Erythroblast (primary cell): ENCODE measurements at regions not wholly inside any gene's neighbourhood (a gene's known extent, or its start where the extent isn't known, plus 50 kb on each side); places are given as distances from the start of the nearest gene placed in this dataset.
"Not testable (repeated sequence)": the region's sequence is repeated elsewhere in the genome, so short reads cannot be mapped to it uniquely, and the experiment has no call there.

ENCODE experiments used
- GATA1 ChIP-seq: IDR thresholded peaks from 2 replicates; pipeline ENCODE4 v1.6.1; 2011; ENCODE audit warnings: low read depth, mild to moderate bottlenecking, control low read depth, low read length, moderate library complexity
- POLR2A ChIP-seq: IDR thresholded peaks from 2 replicates; pipeline ENCODE4 v1.6.1; 2011; ENCODE audit warnings: mild to moderate bottlenecking, low read length

- not testable (repeated sequence) for TF ChIP-seq POLR2A, GATA1
Observed at GRCh38 chr5:68103297-68103696, 112.3 kb upstream of the PIK3R1 start.
